Adrenal gland (tissue), 9 donors: ENCODE measurements at regions not wholly inside any gene's neighbourhood (a gene's known extent, or its start where the extent isn't known, plus 50 kb on each side); places are given as distances from the start of the nearest gene placed in this dataset.

Experiments used
- DNase-seq, 7 donors: peaks; one replicate each; pipeline ENCODE4 v3.0.0-alpha.2; 2019 to 2020
- H3K27ac ChIP-seq, 5 donors: fragments of 200-600 bp; sonication (generic) in 4 of 5; 1 replicate in 3 of 5; 2 replicates in 2 of 5; pipeline versions ENCODE4 v1.5.1 to v1.8.0; 2016 to 2020; ENCODE audit warnings: mild to moderate bottlenecking in 1 of 5
- H3K27me3 ChIP-seq: fragments of 200-600 bp; 2 replicates; pipeline ENCODE4 v1.8.0; 2021
- H3K36me3 ChIP-seq, 2 donors: fragments of 200-600 bp; replicated peaks in 1 of 2; 1 replicate in 1 of 2; 2 replicates in 1 of 2; pipeline versions ENCODE4 v1.5.1 to v1.8.0; 2018 to 2022
- H3K4me1 ChIP-seq, 2 donors: fragments of 200-600 bp; replicated peaks in 1 of 2; 1 replicate in 1 of 2; 2 replicates in 1 of 2; pipeline versions ENCODE4 v1.5.1 to v1.8.0; 2018 to 2021
- H3K4me3 ChIP-seq, 4 donors: fragments of 200-600 bp; sonication (generic) in 3 of 4; one replicate each; pipeline ENCODE4 v1.5.1; 2016 to 2018
- H3K9me3 ChIP-seq, 3 donors: fragments of 200-600 bp; sonication (generic) in 1 of 3; replicated peaks in 1 of 3; 1 replicate in 2 of 3; 2 replicates in 1 of 3; pipeline versions ENCODE4 v1.5.1 to v1.8.0; 2016 to 2021
- POLR2A ChIP-seq, 2 donors: fragments of 450-650 bp; IDR thresholded peaks; one replicate each; pipeline ENCODE4 v1.6.1; 2017; ENCODE audit warnings: antibody characterized with exemption in 2 of 2, mild to moderate bottlenecking in 2 of 2, moderate library complexity in 1 of 2
- WGBS, 4 donors: extraction: QIAGEN DNeasy Blood & Tissue Kit in 2 of 4; methylation state at CpG; one replicate each; pipeline versions ENCODE4 v1.1.5 to v1.1.7; 2013 to 2017; 5-methylcytosine and 5-hydroxymethylcytosine counted together
- intact Hi-C, 2 donors: fragments of 100-400 bp; cut with DNase I; formaldehyde crosslinking; loops; one replicate each; pipeline versions ENCODE4 v1.14.1 to v1.15.0; 2022 to 2023
- TF ChIP-seq, protein P1 (sequence below), 6 experiments: fragments of 450-650 bp in 4 of 6; fragments of 200-600 bp in 2 of 6; sonication (generic) in 1 of 6; IDR thresholded peaks; 1 replicate in 5 of 6; 2 replicates in 1 of 6; pipeline versions ENCODE4 v1.5.1 to v1.8.0; 2016 to 2021; ENCODE audit warnings: antibody characterized with exemption in 6 of 6, mild to moderate bottlenecking in 2 of 6, moderate library complexity in 1 of 6
- donor health status: healthy with polysubstance abuse.
- donor health status: Bipolar disorder and iron deficiency.
- donor health status: DM: yes; HTN: yes; CAD: no.
- donor health status: DM: no; HTN: no; CAD: no.
- donor health status: DM: no; HTN: no; CAD: no.

DNA sequence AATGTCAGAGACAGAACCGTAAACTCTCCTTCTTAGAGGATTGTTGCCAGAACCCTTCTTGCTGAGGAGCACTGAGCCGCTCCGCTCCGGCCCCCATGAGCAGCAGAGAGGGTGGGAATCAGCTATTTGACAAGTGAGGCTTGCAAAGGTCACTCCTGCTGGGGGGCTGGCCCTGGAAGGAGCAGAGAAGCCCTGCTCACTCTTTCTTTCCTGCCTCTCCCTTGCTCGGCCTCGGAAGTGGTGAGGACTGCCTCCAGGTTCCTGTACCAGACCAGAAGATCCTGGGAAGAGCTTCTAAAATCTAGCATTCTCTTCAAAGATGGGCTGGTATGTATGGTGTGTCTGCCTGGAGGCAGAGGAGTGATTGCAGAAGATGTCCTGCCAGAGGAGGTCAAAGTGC, 168.6 kb upstream of the NECTIN1 start:
- H3K9me3 ChIP-seq: no peaks in the 10 kb centered on the region
- no peaks in the 10 kb centered on the region for H3K27me3 ChIP-seq
- no peaks in the 10 kb centered on the region for H3K4me1 ChIP-seq
- no peaks in the 10 kb centered on the region for H3K36me3 ChIP-seq
- no peak overlapping the region for H3K4me3 ChIP-seq
- H3K27ac ChIP-seq: no peak overlapping the region
- WGBS, 4 donors: 76 to 94% (median 89%) methylated on average over 6 of the region's 6 CpGs
- no peak for DNase-seq
- TF ChIP-seq, protein P1, sequence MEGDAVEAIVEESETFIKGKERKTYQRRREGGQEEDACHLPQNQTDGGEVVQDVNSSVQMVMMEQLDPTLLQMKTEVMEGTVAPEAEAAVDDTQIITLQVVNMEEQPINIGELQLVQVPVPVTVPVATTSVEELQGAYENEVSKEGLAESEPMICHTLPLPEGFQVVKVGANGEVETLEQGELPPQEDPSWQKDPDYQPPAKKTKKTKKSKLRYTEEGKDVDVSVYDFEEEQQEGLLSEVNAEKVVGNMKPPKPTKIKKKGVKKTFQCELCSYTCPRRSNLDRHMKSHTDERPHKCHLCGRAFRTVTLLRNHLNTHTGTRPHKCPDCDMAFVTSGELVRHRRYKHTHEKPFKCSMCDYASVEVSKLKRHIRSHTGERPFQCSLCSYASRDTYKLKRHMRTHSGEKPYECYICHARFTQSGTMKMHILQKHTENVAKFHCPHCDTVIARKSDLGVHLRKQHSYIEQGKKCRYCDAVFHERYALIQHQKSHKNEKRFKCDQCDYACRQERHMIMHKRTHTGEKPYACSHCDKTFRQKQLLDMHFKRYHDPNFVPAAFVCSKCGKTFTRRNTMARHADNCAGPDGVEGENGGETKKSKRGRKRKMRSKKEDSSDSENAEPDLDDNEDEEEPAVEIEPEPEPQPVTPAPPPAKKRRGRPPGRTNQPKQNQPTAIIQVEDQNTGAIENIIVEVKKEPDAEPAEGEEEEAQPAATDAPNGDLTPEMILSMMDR (IDR thresholded peaks at IDR 0.05): no peak
- TF ChIP-seq POLR2A (IDR thresholded peaks at IDR 0.05): no peak
- intact Hi-C loops: no loop called here

DNA sequence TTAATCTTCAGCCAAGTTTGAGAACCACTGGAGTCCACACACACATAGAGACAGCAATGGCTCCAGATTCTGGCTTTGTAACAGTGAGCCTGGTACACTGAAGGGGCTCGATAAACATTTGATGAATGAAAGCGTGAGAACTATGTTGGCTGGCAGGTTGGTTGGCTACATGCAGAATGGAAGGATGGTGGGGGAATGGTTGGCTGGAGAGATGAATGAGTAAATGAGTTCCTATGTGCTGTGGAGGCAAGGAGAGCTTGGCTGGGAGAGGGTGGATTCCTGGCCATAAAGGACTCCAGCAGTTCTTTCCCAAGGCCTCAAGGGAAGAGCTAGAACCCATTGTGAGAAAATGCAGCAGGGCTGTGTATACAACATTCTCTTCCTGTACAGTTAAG, 168.0 kb upstream of the NECTIN1 start:
- no peak for TF ChIP-seq POLR2A (IDR thresholded peaks at IDR 0.05)
- TF ChIP-seq, protein P1 (IDR thresholded peaks at IDR 0.05): no peak
- WGBS, 4 donors: 44 to 86% (median 52%) methylated on average over 2 of the region's 2 CpGs

DNA sequence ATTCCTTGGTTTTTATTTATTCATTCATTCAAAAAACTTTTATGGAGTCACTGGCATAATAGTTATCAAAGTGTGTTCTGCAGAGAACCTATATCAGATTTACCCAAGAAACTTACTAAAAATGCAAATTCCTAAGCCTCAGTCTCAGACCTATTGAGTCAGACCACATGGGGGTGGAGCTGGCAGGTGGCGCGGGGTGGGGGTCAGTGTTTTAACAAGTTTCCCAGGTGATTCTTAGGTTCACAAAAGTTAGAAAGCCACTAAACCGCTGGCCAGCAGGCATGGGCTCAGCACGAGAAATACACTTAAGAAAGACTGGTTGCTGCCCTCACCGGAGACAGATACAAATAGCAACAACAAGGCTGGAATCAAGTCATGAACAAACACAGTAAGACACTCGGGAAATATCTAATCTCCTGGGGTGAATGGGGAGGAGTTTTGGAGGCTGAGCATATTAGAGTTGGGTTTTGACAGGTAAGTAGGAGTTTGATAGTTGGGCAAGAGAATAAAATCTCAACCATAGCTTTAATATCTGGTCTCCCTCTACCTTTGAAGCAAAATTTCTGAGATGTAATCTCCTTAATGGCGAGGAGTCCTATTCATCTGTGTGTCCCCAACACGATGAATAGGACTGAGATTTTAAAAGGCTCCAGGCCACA, 167.5 kb upstream of the NECTIN1 start:
- H3K4me1 ChIP-seq: no peaks in the 10 kb centered on the region
- no peaks in the 10 kb centered on the region for H3K9me3 ChIP-seq
- no peak for TF ChIP-seq POLR2A (IDR thresholded peaks at IDR 0.05)
- TF ChIP-seq, protein P1 (IDR thresholded peaks at IDR 0.05): no peak
- WGBS, 4 donors: 73 to 82% (median 80%) methylated on average over 8 of the region's 8 CpGs
- H3K4me3 ChIP-seq: no peak overlapping the region
- H3K27ac ChIP-seq: no peak overlapping the region
- intact Hi-C loops: no loop called here
- no peak for DNase-seq
- H3K27me3 ChIP-seq: no peaks in the 10 kb centered on the region
- H3K36me3 ChIP-seq: no peaks in the 10 kb centered on the region

More for the DNA sequence above, 168.0 kb upstream of the NECTIN1 start:
- Histone ChIP-seq H3K27ac (no peak overlapping the region), H3K4me3 (no peak overlapping the region), H3K4me1 (no peaks in the 10 kb centered on the region), H3K36me3 (no peaks in the 10 kb centered on the region), H3K9me3 (no peaks in the 10 kb centered on the region), H3K27me3 (no peaks in the 10 kb centered on the region)
- intact Hi-C loops: no loop called here
- no peak for DNase-seq

DNA sequence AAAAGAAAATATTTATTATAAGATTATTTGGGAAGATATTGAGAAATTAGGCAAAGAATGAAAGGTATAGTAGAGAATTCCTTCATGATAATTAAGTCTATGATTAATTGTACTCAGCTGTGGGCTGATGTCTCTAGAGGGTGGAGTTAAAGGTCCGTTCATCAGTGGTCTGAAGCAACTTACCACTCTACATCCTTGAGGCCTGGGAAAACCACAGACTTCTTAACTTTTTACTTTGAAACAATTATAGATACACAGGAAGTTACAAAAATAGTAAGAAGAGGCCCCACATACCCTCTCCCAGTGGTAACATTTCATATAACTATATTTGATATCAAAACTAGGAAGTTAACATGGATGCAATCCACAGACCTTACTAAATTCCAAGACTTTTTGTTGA, 167.0 kb upstream of the NECTIN1 start:
- no peak for DNase-seq
- H3K4me3 ChIP-seq: no peak overlapping the region
- intact Hi-C loops: no loop called here
- H3K36me3 ChIP-seq: no peaks in the 10 kb centered on the region
- no peak overlapping the region for H3K27ac ChIP-seq
- H3K4me1 ChIP-seq: no peaks in the 10 kb centered on the region
- TF ChIP-seq, protein P1 (IDR thresholded peaks at IDR 0.05): no peak
- no peak for TF ChIP-seq POLR2A (IDR thresholded peaks at IDR 0.05)
- WGBS, 4 donors: 50 to 67% (median 55%) methylated on average over 1 of the region's 1 CpG
- H3K27me3 ChIP-seq: no peaks in the 10 kb centered on the region
- H3K9me3 ChIP-seq: no peaks in the 10 kb centered on the region
